LHCN-M2 (cell line): ENCODE measurements at regions not wholly inside any gene's neighbourhood (a gene's known extent, or its start where the extent isn't known, plus 50 kb on each side); places are given as distances from the start of the nearest gene placed in this dataset.

Source experiments
- DNase-seq: peaks from one replicate; pipeline ENCODE4 v3.0.0-alpha.2; 2012; ENCODE audit warnings: low read depth

- DNase-seq = no peak
These were observed 603.2 kb upstream of the ID2 start for GRCh38 chr2:8078705-8079104.

GRCh38 chr2:8080063-8080462 is 601.8 kb upstream of the ID2 start:
- DNase-seq = no peak

- DNase-seq = no peak
These were observed 600.7 kb upstream of the ID2 start for GRCh38 chr2:8081130-8081529.

- DNase-seq = no peak
These were observed 599.0 kb upstream of the ID2 start for GRCh38 chr2:8082840-8083239.

- peak; percentile 51 for DNase-seq
These were observed 595.5 kb upstream of the ID2 start for GRCh38 chr2:8086357-8086756.

GRCh38 chr2:8086796-8087479 is 594.9 kb upstream of the ID2 start:
- peak; percentile 96 for DNase-seq

GRCh38 chr2:8087480-8087840 is 594.4 kb upstream of the ID2 start:
- DNase-seq = no peak

- DNase-seq = no peak
These were observed 593.0 kb upstream of the ID2 start for GRCh38 chr2:8088810-8089209.

GRCh38 chr2:8089596-8089995 is 592.3 kb upstream of the ID2 start:
- DNase-seq = no peak

- peak; percentile 97 for DNase-seq
These were observed 590.8 kb upstream of the ID2 start for GRCh38 chr2:8090748-8091700.

GRCh38 chr2:8094526-8094925 is 587.3 kb upstream of the ID2 start:
- DNase-seq = no peak

GRCh38 chr2:8095978-8096377 is 585.9 kb upstream of the ID2 start:
- no peak for DNase-seq

- DNase-seq = no peak
These were observed 585.4 kb upstream of the ID2 start for GRCh38 chr2:8096484-8096883.

- DNase-seq = no peak
These were observed 583.2 kb upstream of the ID2 start for GRCh38 chr2:8098476-8099266.

- no peak for DNase-seq
These were observed 582.6 kb upstream of the ID2 start for GRCh38 chr2:8099267-8099582.

- DNase-seq = no peak
These were observed 580.1 kb upstream of the ID2 start for GRCh38 chr2:8101614-8102277.

- DNase-seq = no peak
These were observed 579.4 kb upstream of the ID2 start for GRCh38 chr2:8102470-8102869.

GRCh38 chr2:8103085-8103708 is 578.7 kb upstream of the ID2 start:
- no peak for DNase-seq

- no peak for DNase-seq
These were observed 574.7 kb upstream of the ID2 start for GRCh38 chr2:8107150-8107549.

- DNase-seq = no peak
These were observed 574.1 kb upstream of the ID2 start for GRCh38 chr2:8107621-8108378.

- no peak for DNase-seq
These were observed 571.1 kb upstream of the ID2 start for GRCh38 chr2:8110716-8111115.
